Loucy (cell line): ENCODE measurements at regions not wholly inside any gene's neighbourhood (a gene's known extent, or its start where the extent isn't known, plus 50 kb on each side); places are given as distances from the start of the nearest gene placed in this dataset.

ENCODE experiments used
- H2AFZ ChIP-seq: fragments of 200-600 bp; sonication (generic); 2 replicates; pipeline ENCODE4 v1.6.0; 2016; ENCODE audit warnings: antibody characterized with exemption, mild to moderate bottlenecking, low read length, moderate library complexity
- H3F3A ChIP-seq: fragments of 200-600 bp; 2 replicates; pipeline ENCODE4 v1.6.0; 2016; ENCODE audit warnings: antibody characterized with exemption, low read depth, mild to moderate bottlenecking
- H3K27me3 ChIP-seq: fragments of 200-600 bp; sonication (generic); 2 replicates; pipeline ENCODE4 v1.6.1; 2014; ENCODE audit warnings: low read length, mild to moderate bottlenecking; ENCODE audit not compliant: insufficient read depth, poor library complexity, severe bottlenecking
- H3K36me3 ChIP-seq: fragments of 200-600 bp; sonication (generic); 2 replicates; pipeline ENCODE4 v1.6.1; 2016; ENCODE audit warnings: low read length; ENCODE audit not compliant: insufficient read depth
- H3K4me1 ChIP-seq: fragments of 200-600 bp; sonication (generic); 2 replicates; pipeline ENCODE4 v1.5.1; 2014; ENCODE audit warnings: low read length, mild to moderate bottlenecking; ENCODE audit not compliant: insufficient read depth, poor library complexity, severe bottlenecking
- H3K4me2 ChIP-seq: fragments of 200-600 bp; sonication (generic); 2 replicates; pipeline ENCODE4 v1.6.0; 2014; ENCODE audit warnings: antibody characterized with exemption, low read length, low read depth, mild to moderate bottlenecking; ENCODE audit not compliant: poor library complexity, severe bottlenecking
- H3K4me3 ChIP-seq: fragments of 200-600 bp; sonication (generic); 2 replicates; pipeline ENCODE4 v1.5.1; 2014; ENCODE audit warnings: low read length, mild to moderate bottlenecking, mixed read lengths; ENCODE audit not compliant: poor library complexity, severe bottlenecking
- H3K79me2 ChIP-seq: fragments of 200-600 bp; sonication (generic); 2 replicates; pipeline ENCODE4 v1.6.1; 2014; ENCODE audit warnings: low read length; ENCODE audit not compliant: insufficient read depth
- H3K9ac ChIP-seq: fragments of 200-600 bp; sonication (generic); 2 replicates; pipeline ENCODE4 v1.6.0; 2014; ENCODE audit warnings: mild to moderate bottlenecking, low read depth, low read length, moderate library complexity; ENCODE audit not compliant: poor library complexity, severe bottlenecking
- H3K9me2 ChIP-seq: fragments of 200-600 bp; sonication (generic); replicated peaks from 2 replicates; pipeline ENCODE4 v1.6.1; 2016; ENCODE audit warnings: low read depth, low read length, mixed read lengths
- H3K9me3 ChIP-seq: fragments of 200-600 bp; sonication (generic); 2 replicates; pipeline ENCODE4 v1.6.1; 2014; ENCODE audit warnings: mild to moderate bottlenecking, antibody characterized with exemption, low read length, low read depth; ENCODE audit not compliant: insufficient read depth
- H4K20me1 ChIP-seq: fragments of 200-600 bp; sonication (generic); 2 replicates; pipeline ENCODE4 v1.6.0; 2014; ENCODE audit warnings: antibody characterized with exemption, low read length, mild to moderate bottlenecking; ENCODE audit not compliant: insufficient read depth, poor library complexity, severe bottlenecking
- EZH2phosphoT487 ChIP-seq: fragments of 200-600 bp; IDR thresholded peaks from 2 replicates; pipeline ENCODE4 v1.6.1; 2018; ENCODE audit warnings: antibody characterized with exemption, mild to moderate bottlenecking, moderate library complexity, borderline replicate concordance
- TF ChIP-seq, protein P1 (sequence below): fragments of 200-600 bp; sonication (generic); conservative IDR thresholded peaks from 2 replicates; pipeline ENCODE4 v1.5.1; 2014; ENCODE audit warnings: mild to moderate bottlenecking, antibody characterized with exemption, low read length

DNA sequence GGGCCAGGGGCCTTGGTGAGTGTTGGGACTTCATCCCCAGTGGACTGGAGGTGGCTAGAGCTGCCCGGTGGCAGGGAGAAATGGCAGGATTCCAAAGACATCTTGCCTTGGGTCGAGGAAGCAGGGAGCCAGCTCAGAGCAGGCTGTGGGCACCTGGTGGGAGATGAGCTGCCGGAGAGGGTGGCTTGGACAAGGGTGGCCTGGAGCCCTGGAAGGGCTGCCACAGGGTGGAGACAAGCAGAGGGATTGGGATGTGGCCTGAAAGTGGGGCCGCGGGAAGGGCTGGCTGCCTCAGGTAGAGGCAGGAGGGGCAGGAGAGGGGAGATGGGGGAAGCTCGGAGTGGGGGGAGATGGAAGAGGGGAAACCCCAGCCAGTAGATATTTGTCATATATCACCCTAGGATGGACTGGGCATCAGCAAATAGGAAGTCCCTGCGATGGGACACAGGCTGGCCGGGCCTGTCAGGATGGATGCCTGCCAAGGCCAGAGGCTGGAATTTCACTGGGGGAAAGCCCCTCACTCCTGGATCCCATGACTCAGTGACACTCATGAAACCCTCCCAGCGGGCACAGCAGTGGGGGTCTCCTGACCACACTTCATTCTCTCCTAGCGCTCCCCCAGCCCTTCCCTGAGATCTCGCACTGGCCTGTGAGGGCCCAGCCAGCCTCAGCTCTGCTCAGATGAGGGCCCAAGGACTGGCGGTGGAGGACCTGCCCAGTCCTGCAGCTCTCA lies 72.0 kb upstream of the SHISAL1 start:
- no peaks in the 10 kb centered on the region for H3K27me3 ChIP-seq
- H3K4me2 ChIP-seq, result no peak overlapping the region
- no peak overlapping the region for H3K4me3 ChIP-seq
- no peaks in the 10 kb centered on the region for H3K9me3 ChIP-seq
- no peaks in the 10 kb centered on the region for H4K20me1 ChIP-seq
- no peak overlapping the region for H2AFZ ChIP-seq
- no peaks in the 10 kb centered on the region for H3K4me1 ChIP-seq
- no peaks in the 10 kb centered on the region for H3F3A ChIP-seq
- H3K36me3 ChIP-seq, result no peaks in the 10 kb centered on the region
- TF ChIP-seq EZH2phosphoT487, result no peak
- TF ChIP-seq, protein P1, sequence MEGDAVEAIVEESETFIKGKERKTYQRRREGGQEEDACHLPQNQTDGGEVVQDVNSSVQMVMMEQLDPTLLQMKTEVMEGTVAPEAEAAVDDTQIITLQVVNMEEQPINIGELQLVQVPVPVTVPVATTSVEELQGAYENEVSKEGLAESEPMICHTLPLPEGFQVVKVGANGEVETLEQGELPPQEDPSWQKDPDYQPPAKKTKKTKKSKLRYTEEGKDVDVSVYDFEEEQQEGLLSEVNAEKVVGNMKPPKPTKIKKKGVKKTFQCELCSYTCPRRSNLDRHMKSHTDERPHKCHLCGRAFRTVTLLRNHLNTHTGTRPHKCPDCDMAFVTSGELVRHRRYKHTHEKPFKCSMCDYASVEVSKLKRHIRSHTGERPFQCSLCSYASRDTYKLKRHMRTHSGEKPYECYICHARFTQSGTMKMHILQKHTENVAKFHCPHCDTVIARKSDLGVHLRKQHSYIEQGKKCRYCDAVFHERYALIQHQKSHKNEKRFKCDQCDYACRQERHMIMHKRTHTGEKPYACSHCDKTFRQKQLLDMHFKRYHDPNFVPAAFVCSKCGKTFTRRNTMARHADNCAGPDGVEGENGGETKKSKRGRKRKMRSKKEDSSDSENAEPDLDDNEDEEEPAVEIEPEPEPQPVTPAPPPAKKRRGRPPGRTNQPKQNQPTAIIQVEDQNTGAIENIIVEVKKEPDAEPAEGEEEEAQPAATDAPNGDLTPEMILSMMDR, result no peak
- H3K79me2 ChIP-seq, result no peaks in the 10 kb centered on the region
- no peaks in the 10 kb centered on the region for H3K9me2 ChIP-seq
- H3K9ac ChIP-seq, result no peak overlapping the region

DNA sequence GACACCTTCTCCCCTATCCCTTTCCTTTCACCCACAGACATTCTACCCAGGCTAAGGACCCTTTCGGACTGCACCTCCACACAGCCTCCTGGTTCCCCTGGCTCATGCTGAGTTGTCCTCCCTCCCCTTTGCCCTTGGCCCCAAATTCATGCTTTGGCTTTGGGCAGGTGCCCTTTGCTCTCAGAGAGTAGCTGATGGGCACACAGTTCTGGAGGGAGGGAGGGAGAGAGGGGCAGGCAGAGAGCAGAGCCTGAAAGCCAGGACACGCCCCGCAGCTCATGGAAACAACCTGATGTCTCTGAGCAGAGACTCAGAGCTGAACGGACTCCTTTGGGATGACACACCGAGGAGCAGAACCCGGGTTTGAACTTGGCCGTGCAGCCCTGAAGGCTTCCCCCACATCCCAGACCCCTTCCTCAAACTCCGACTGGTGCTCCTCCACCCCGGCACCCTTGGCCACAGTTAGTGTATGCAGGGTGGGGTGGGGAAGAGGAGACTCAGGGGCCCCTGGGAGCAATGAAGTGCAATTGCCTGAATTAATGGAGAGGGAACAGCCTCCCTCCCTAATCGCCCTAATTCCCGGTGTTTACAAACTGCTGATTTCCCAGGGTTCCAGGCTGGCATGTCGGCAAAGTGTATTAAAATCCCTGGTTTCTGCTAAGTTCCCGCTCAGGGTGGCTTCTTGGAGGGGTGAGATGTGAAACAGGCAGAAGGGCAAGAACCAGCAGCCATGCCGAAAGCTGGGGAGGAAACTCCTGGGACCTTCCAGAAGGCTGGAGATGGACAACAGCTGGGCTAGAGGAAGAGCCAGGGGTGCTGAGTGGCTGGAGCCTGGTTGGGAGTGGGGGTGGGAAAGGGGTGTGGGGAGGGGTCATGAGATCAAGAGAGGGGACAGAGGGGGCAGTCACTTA lies 71.2 kb upstream of the SHISAL1 start:
- Histone ChIP-seq H3K4me2 (no peak overlapping the region), H3K9me2 (no peaks in the 10 kb centered on the region), H2AFZ (no peak overlapping the region), H3K36me3 (no peaks in the 10 kb centered on the region), H3K27me3 (no peaks in the 10 kb centered on the region), H3F3A (no peaks in the 10 kb centered on the region), H4K20me1 (no peaks in the 10 kb centered on the region), H3K4me3 (no peak overlapping the region), H3K9me3 (no peaks in the 10 kb centered on the region), H3K79me2 (no peaks in the 10 kb centered on the region), H3K9ac (no peak overlapping the region), H3K4me1 (no peaks in the 10 kb centered on the region)
- no peak for TF ChIP-seq EZH2phosphoT487
- TF ChIP-seq, protein P1, result no peak

DNA sequence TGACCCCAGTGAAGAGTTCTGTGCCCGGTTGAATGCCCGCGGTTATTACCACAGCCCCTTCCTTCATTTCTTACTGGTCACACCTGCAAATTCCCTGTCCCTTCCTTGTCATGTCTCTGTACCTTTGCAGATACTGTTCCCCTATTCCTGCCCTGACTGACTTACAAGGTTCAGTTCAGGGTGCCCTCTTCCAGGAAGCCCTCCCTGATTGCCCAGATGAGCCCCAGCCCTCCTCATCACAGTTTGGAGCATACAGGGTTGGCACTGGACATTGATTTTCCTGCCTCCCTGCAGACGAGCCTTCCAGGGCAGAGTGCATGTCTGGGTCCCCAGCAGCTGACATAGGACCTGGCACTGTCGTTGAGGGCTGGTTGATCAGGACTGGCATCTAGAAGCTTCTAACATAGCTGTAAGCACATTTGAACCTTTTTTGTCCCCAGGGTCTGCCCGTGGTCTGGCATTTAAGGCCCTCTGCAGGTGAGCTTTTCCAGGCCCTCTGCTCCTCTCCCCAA lies 70.4 kb upstream of the SHISAL1 start:
- TF ChIP-seq EZH2phosphoT487, result no peak
- TF ChIP-seq, protein P1, result no peak
- Histone ChIP-seq H3K79me2 (no peaks in the 10 kb centered on the region), H2AFZ (no peak overlapping the region), H3K9me3 (0 out of 2 replicates have a peak, but pooled peaks cover 4% of the 10 kb centered on the region), H3K4me3 (no peak overlapping the region), H3K36me3 (no peaks in the 10 kb centered on the region), H3K4me2 (no peak overlapping the region), H3K4me1 (no peaks in the 10 kb centered on the region), H3F3A (no peaks in the 10 kb centered on the region), H3K27me3 (no peaks in the 10 kb centered on the region), H3K9ac (no peak overlapping the region), H3K9me2 (no peaks in the 10 kb centered on the region), H4K20me1 (no peaks in the 10 kb centered on the region)
